ENCODE measurements at regions not wholly inside any gene's neighbourhood (a gene's known extent, or its start where the extent isn't known, plus 50 kb on each side); places are given as distances from the start of the nearest gene placed in this dataset.

GRCh38 chr4:186013419-186014186, 55.4 kb upstream of the TLR3 start:
- ChIA-PET POLR2A (no interaction called here), CTCF (no interaction called here)
- Mint-ChIP-seq H3K9me3 (no peaks in the 10 kb centered on the region), H3K36me3 (ENCODE audit: low read depth) (no peaks in the 10 kb centered on the region), H3K4me3 (no peak overlapping the region), H3K4me1 (no peaks in the 10 kb centered on the region), H3K27me3 (no peaks in the 10 kb centered on the region), H3K27ac (no peak overlapping the region)
- no peak for TF ChIP-seq CTCF (IDR thresholded peaks at IDR 0.05)
- DNase-seq = no peak
- intact Hi-C loops (cut with micrococcal nuclease) = no loop called here
- no peak for ATAC-seq (ENCODE audit: low read depth)

- Mint-ChIP-seq H3K4me3 (no peak overlapping the region), H3K36me3 (ENCODE audit: low read depth) (no peaks in the 10 kb centered on the region), H3K4me1 (no peaks in the 10 kb centered on the region), H3K9me3 (peaks cover 2% of the 10 kb centered on the region), H3K27ac (no peak overlapping the region), H3K27me3 (peaks cover 3% of the 10 kb centered on the region)
- ATAC-seq (ENCODE audit: low read depth) (no peak), DNase-seq (no peak)
- ChIA-PET POLR2A (no interaction called here), CTCF (no interaction called here)
- intact Hi-C loops (cut with micrococcal nuclease) = no loop called here
- TF ChIP-seq CTCF (IDR thresholded peaks at IDR 0.05) = no peak
Observed at GRCh38 chr4:186015212-186015817, 53.6 kb upstream of the TLR3 start.

GRCh38 chr4:186016796-186017195, 52.2 kb upstream of the TLR3 start:
- Mint-ChIP-seq H3K4me1 (no peaks in the 10 kb centered on the region), H3K36me3 (ENCODE audit: low read depth) (no peaks in the 10 kb centered on the region), H3K27me3 (peaks cover 3% of the 10 kb centered on the region), H3K9me3 (peaks cover 2% of the 10 kb centered on the region), H3K4me3 (no peak overlapping the region), H3K27ac (no peak overlapping the region)
- intact Hi-C loops (cut with micrococcal nuclease) = no loop called here
- DNase-seq (no peak), ATAC-seq (ENCODE audit: low read depth) (no peak)
- POLR2A ChIA-PET = no interaction called here
- TF ChIP-seq CTCF (IDR thresholded peaks at IDR 0.05) = no peak
- CTCF ChIA-PET = no interaction called here

GRCh38 chr4:186017801-186018200, 51.2 kb upstream of the TLR3 start:
- peaks cover 2% of the 10 kb centered on the region for H3K9me3 Mint-ChIP-seq
- intact Hi-C loops (cut with micrococcal nuclease) = no loop called here
- no peak for TF ChIP-seq CTCF (IDR thresholded peaks at IDR 0.05)
- H3K4me3 Mint-ChIP-seq = no peak overlapping the region
- ATAC-seq (ENCODE audit: low read depth) (no peak), DNase-seq (no peak)
- H3K27me3 Mint-ChIP-seq = peaks cover 3% of the 10 kb centered on the region
- H3K36me3 Mint-ChIP-seq (ENCODE audit: low read depth) = no peaks in the 10 kb centered on the region
- CTCF ChIA-PET = no interaction called here
- no peaks in the 10 kb centered on the region for H3K4me1 Mint-ChIP-seq
- POLR2A ChIA-PET = no interaction called here
- no peak overlapping the region for H3K27ac Mint-ChIP-seq

- H3K4me3 Mint-ChIP-seq = no peak overlapping the region
- H3K9me3 Mint-ChIP-seq = peaks cover 2% of the 10 kb centered on the region
- no peak for DNase-seq
- ChIA-PET POLR2A (no interaction called here), CTCF (no interaction called here)
- no peaks in the 10 kb centered on the region for H3K36me3 Mint-ChIP-seq (ENCODE audit: low read depth)
- no peak overlapping the region for H3K27ac Mint-ChIP-seq
- H3K27me3 Mint-ChIP-seq = peaks cover 3% of the 10 kb centered on the region
- no peak for ATAC-seq (ENCODE audit: low read depth)
- no peak for TF ChIP-seq CTCF (IDR thresholded peaks at IDR 0.05)
- intact Hi-C loops (cut with micrococcal nuclease) = no loop called here
- no peaks in the 10 kb centered on the region for H3K4me1 Mint-ChIP-seq
Observed at GRCh38 chr4:186018261-186018660, 50.7 kb upstream of the TLR3 start.

Measured in activated B cell treated with CpG ODN at 0.5 μM for 24 hours (primary cell).